ENCODE measurements at regions not wholly inside any gene's neighbourhood (a gene's known extent, or its start where the extent isn't known, plus 50 kb on each side); places are given as distances from the start of the nearest gene placed in this dataset.

GRCh38 chr1:199160521-199161318 is 521.9 kb downstream of the PTPRC start:
- intact Hi-C loops (cut with micrococcal nuclease): no loop called here
- H3K4me1 Mint-ChIP-seq (ENCODE audit: low read depth): no peaks in the 10 kb centered on the region
- H3K9me3 Mint-ChIP-seq: peaks cover 9% of the 10 kb centered on the region
- no peak overlapping the region for H3K4me3 Mint-ChIP-seq
- H3K27me3 Mint-ChIP-seq: no peaks in the 10 kb centered on the region
- no peaks in the 10 kb centered on the region for H3K36me3 Mint-ChIP-seq (ENCODE audit: low read depth)
- no peak overlapping the region for H3K27ac Mint-ChIP-seq

- Mint-ChIP-seq H3K27ac (no peak overlapping the region), H3K4me1 (ENCODE audit: low read depth) (no peaks in the 10 kb centered on the region), H3K9me3 (peaks cover 9% of the 10 kb centered on the region), H3K27me3 (no peaks in the 10 kb centered on the region), H3K4me3 (no peak overlapping the region), H3K36me3 (ENCODE audit: low read depth) (no peaks in the 10 kb centered on the region)
- intact Hi-C loops (cut with micrococcal nuclease): no loop called here
Measured at GRCh38 chr1:199161319-199161680, 522.5 kb downstream of the PTPRC start.

GRCh38 chr1:199161766-199162303 is 523.0 kb downstream of the PTPRC start:
- Mint-ChIP-seq H3K27ac (no peak overlapping the region), H3K36me3 (ENCODE audit: low read depth) (no peaks in the 10 kb centered on the region), H3K9me3 (peaks cover 9% of the 10 kb centered on the region), H3K27me3 (no peaks in the 10 kb centered on the region), H3K4me1 (ENCODE audit: low read depth) (no peaks in the 10 kb centered on the region), H3K4me3 (no peak overlapping the region)
- intact Hi-C loops (cut with micrococcal nuclease): no loop called here

- Mint-ChIP-seq H3K9me3 (peaks cover 9% of the 10 kb centered on the region), H3K4me1 (ENCODE audit: low read depth) (no peaks in the 10 kb centered on the region), H3K27me3 (no peaks in the 10 kb centered on the region), H3K36me3 (ENCODE audit: low read depth) (no peaks in the 10 kb centered on the region), H3K27ac (no peak overlapping the region), H3K4me3 (no peak overlapping the region)
- intact Hi-C loops (cut with micrococcal nuclease): no loop called here
Measured at GRCh38 chr1:199163267-199163666, 524.4 kb downstream of the PTPRC start.

GRCh38 chr1:199163670-199164069 is 524.8 kb downstream of the PTPRC start:
- Mint-ChIP-seq H3K4me3 (no peak overlapping the region), H3K27ac (no peak overlapping the region), H3K36me3 (ENCODE audit: low read depth) (no peaks in the 10 kb centered on the region), H3K9me3 (peaks cover 9% of the 10 kb centered on the region), H3K4me1 (ENCODE audit: low read depth) (peaks cover 3% of the 10 kb centered on the region), H3K27me3 (no peaks in the 10 kb centered on the region)
- intact Hi-C loops (cut with micrococcal nuclease): no loop called here

GRCh38 chr1:199167460-199167859 is 528.6 kb downstream of the PTPRC start:
- Mint-ChIP-seq H3K36me3 (ENCODE audit: low read depth) (no peaks in the 10 kb centered on the region), H3K4me1 (ENCODE audit: low read depth) (peaks cover 5% of the 10 kb centered on the region), H3K9me3 (no peaks in the 10 kb centered on the region), H3K27ac (no peak overlapping the region), H3K4me3 (no peak overlapping the region), H3K27me3 (no peaks in the 10 kb centered on the region)
- intact Hi-C loops (cut with micrococcal nuclease): no loop called here

GRCh38 chr1:199168888-199169585 is 530.2 kb downstream of the PTPRC start:
- intact Hi-C loops (cut with micrococcal nuclease): no loop called here

GRCh38 chr1:199170711-199171110 is 531.9 kb downstream of the PTPRC start:
- Mint-ChIP-seq H3K4me3 (no peak overlapping the region), H3K27ac (no peak overlapping the region), H3K9me3 (no peaks in the 10 kb centered on the region), H3K4me1 (ENCODE audit: low read depth) (peaks cover 5% of the 10 kb centered on the region), H3K27me3 (peaks cover 1% of the 10 kb centered on the region), H3K36me3 (ENCODE audit: low read depth) (no peaks in the 10 kb centered on the region)
- intact Hi-C loops (cut with micrococcal nuclease): no loop called here

More at GRCh38 chr1:199168888-199169585, 530.2 kb downstream of the PTPRC start:
- peaks cover 5% of the 10 kb centered on the region for H3K4me1 Mint-ChIP-seq (ENCODE audit: low read depth)
- H3K4me3 Mint-ChIP-seq: no peak overlapping the region
- H3K9me3 Mint-ChIP-seq: no peaks in the 10 kb centered on the region
- H3K27me3 Mint-ChIP-seq: peaks cover 1% of the 10 kb centered on the region
- H3K36me3 Mint-ChIP-seq (ENCODE audit: low read depth): no peaks in the 10 kb centered on the region
- no peak overlapping the region for H3K27ac Mint-ChIP-seq

GRCh38 chr1:199172171-199173124 is 533.6 kb downstream of the PTPRC start:
- intact Hi-C loops (cut with micrococcal nuclease): no loop called here
- no peaks in the 10 kb centered on the region for H3K36me3 Mint-ChIP-seq (ENCODE audit: low read depth)
- peaks cover 1% of the 10 kb centered on the region for H3K27me3 Mint-ChIP-seq
- peaks cover 5% of the 10 kb centered on the region for H3K4me1 Mint-ChIP-seq (ENCODE audit: low read depth)
- no peak overlapping the region for H3K27ac Mint-ChIP-seq
- H3K4me3 Mint-ChIP-seq: no peak overlapping the region
- H3K9me3 Mint-ChIP-seq: no peaks in the 10 kb centered on the region

GRCh38 chr1:199173356-199173755 is 534.5 kb downstream of the PTPRC start:
- Mint-ChIP-seq H3K27ac (no peak overlapping the region), H3K4me3 (no peak overlapping the region), H3K27me3 (peaks cover 1% of the 10 kb centered on the region), H3K36me3 (ENCODE audit: low read depth) (no peaks in the 10 kb centered on the region), H3K9me3 (no peaks in the 10 kb centered on the region), H3K4me1 (ENCODE audit: low read depth) (peaks cover 5% of the 10 kb centered on the region)
- intact Hi-C loops (cut with micrococcal nuclease): no loop called here

GRCh38 chr1:199174336-199174735 is 535.5 kb downstream of the PTPRC start:
- no peak overlapping the region for H3K27ac Mint-ChIP-seq
- no peaks in the 10 kb centered on the region for H3K36me3 Mint-ChIP-seq (ENCODE audit: low read depth)
- no peaks in the 10 kb centered on the region for H3K9me3 Mint-ChIP-seq
- H3K27me3 Mint-ChIP-seq: peaks cover 1% of the 10 kb centered on the region
- no peaks in the 10 kb centered on the region for H3K4me1 Mint-ChIP-seq (ENCODE audit: low read depth)
- no peak overlapping the region for H3K4me3 Mint-ChIP-seq
- intact Hi-C loops (cut with micrococcal nuclease): no loop called here

GRCh38 chr1:199176713-199177112 is 537.9 kb downstream of the PTPRC start:
- peaks cover 1% of the 10 kb centered on the region for H3K27me3 Mint-ChIP-seq
- H3K27ac Mint-ChIP-seq: no peak overlapping the region
- intact Hi-C loops (cut with micrococcal nuclease): no loop called here
- H3K9me3 Mint-ChIP-seq: no peaks in the 10 kb centered on the region
- no peaks in the 10 kb centered on the region for H3K4me1 Mint-ChIP-seq (ENCODE audit: low read depth)
- no peaks in the 10 kb centered on the region for H3K36me3 Mint-ChIP-seq (ENCODE audit: low read depth)
- no peak overlapping the region for H3K4me3 Mint-ChIP-seq

- H3K27me3 Mint-ChIP-seq: peaks cover 1% of the 10 kb centered on the region
- H3K9me3 Mint-ChIP-seq: no peaks in the 10 kb centered on the region
- H3K4me1 Mint-ChIP-seq (ENCODE audit: low read depth): no peaks in the 10 kb centered on the region
- no peak overlapping the region for H3K27ac Mint-ChIP-seq
- no peaks in the 10 kb centered on the region for H3K36me3 Mint-ChIP-seq (ENCODE audit: low read depth)
- intact Hi-C loops (cut with micrococcal nuclease): no loop called here
- H3K4me3 Mint-ChIP-seq: no peak overlapping the region
Measured at GRCh38 chr1:199177241-199177640, 538.4 kb downstream of the PTPRC start.
